ENCODE measurements at regions not wholly inside any gene's neighbourhood (a gene's known extent, or its start where the extent isn't known, plus 50 kb on each side); places are given as distances from the start of the nearest gene placed in this dataset.

GRCh38 chr5:159444441-159445082, 114.3 kb upstream of the IL12B start:
- TF ChIP-seq POLR2A (IDR thresholded peaks at IDR 0.05; ENCODE audit: low read depth, low read length) (no peak), TAF1 (IDR thresholded peaks at IDR 0.05; ENCODE audit: low read depth, low read length) (no peak), POLR2AphosphoS5 (IDR thresholded peaks at IDR 0.05; ENCODE audit: low read depth, low read length) (no peak), POU2F2 (IDR thresholded peaks at IDR 0.05; ENCODE audit: low read depth, low read length) (no peak), SPI1 (IDR thresholded peaks at IDR 0.05; ENCODE audit: low read depth, low read length) (no peak)
